GM19463 (cell line): ENCODE measurements at regions not wholly inside any gene's neighbourhood (a gene's known extent, or its start where the extent isn't known, plus 50 kb on each side); places are given as distances from the start of the nearest gene placed in this dataset.

Experiments used
- ATAC-seq: cut with Tn5 transposase; IDR thresholded peaks from one replicate; pipeline ENCODE4 v1.9.1; 2021; ENCODE audit warnings: mild to moderate bottlenecking, moderate library complexity; ENCODE audit not compliant: unreplicated experiment

- no peak for ATAC-seq
These were observed 247.1 kb downstream of the GXYLT1 start for GRCh38 chr12:41897593-41897992.

- ATAC-seq: no peak
These were observed 251.2 kb downstream of the GXYLT1 start for GRCh38 chr12:41893491-41893890.

GRCh38 chr12:41892302-41892701 is 252.4 kb downstream of the GXYLT1 start:
- no peak for ATAC-seq

GRCh38 chr12:41891226-41891625 is 253.4 kb downstream of the GXYLT1 start:
- ATAC-seq: no peak

GRCh38 chr12:41888285-41888684 is 256.4 kb downstream of the GXYLT1 start:
- no peak for ATAC-seq

- no peak for ATAC-seq
These were observed 262.5 kb downstream of the GXYLT1 start for GRCh38 chr12:41881891-41882805.

GRCh38 chr12:41869432-41869831 is 275.2 kb downstream of the GXYLT1 start:
- ATAC-seq: no peak

GRCh38 chr12:41866878-41867430 is 277.7 kb downstream of the GXYLT1 start:
- no peak for ATAC-seq

GRCh38 chr12:41856228-41856627 is 288.4 kb downstream of the GXYLT1 start:
- ATAC-seq: no peak

- no peak for ATAC-seq
These were observed 294.6 kb downstream of the GXYLT1 start for GRCh38 chr12:41850046-41850445.

GRCh38 chr12:41846718-41847117 is 298.0 kb downstream of the GXYLT1 start:
- ATAC-seq: no peak

GRCh38 chr12:41836416-41836815 is 308.3 kb downstream of the GXYLT1 start:
- ATAC-seq: no peak

- ATAC-seq: no peak
These were observed 309.1 kb downstream of the GXYLT1 start for GRCh38 chr12:41835556-41835955.

- ATAC-seq: no peak
These were observed 324.7 kb downstream of the GXYLT1 start for GRCh38 chr12:41819948-41820347.

- ATAC-seq: no peak
These were observed 340.6 kb downstream of the GXYLT1 start for GRCh38 chr12:41804026-41804425.

- no peak for ATAC-seq
These were observed 341.9 kb downstream of the GXYLT1 start for GRCh38 chr12:41802803-41803202.

- ATAC-seq: no peak
These were observed 343.4 kb downstream of the GXYLT1 start for GRCh38 chr12:41801261-41801660.

- ATAC-seq: no peak
These were observed 345.0 kb downstream of the GXYLT1 start for GRCh38 chr12:41799671-41800070.

- ATAC-seq: no peak
These were observed 348.8 kb downstream of the GXYLT1 start for GRCh38 chr12:41795910-41796309.

GRCh38 chr12:41795051-41795600 is 349.5 kb downstream of the GXYLT1 start:
- no peak for ATAC-seq

GRCh38 chr12:41794336-41794735 is 350.3 kb downstream of the GXYLT1 start:
- ATAC-seq: no peak

- no peak for ATAC-seq
These were observed 359.7 kb downstream of the GXYLT1 start for GRCh38 chr12:41784957-41785356.
